Hepatocyte (in vitro differentiated cells): ENCODE measurements at regions not wholly inside any gene's neighbourhood (a gene's known extent, or its start where the extent isn't known, plus 50 kb on each side); places are given as distances from the start of the nearest gene placed in this dataset.

Experiments
- CTCF ChIP-seq: fragments of 200-600 bp; sonication (generic); IDR thresholded peaks from 2 replicates; pipeline ENCODE4 v1.5.1; 2016; ENCODE audit warnings: antibody characterized with exemption, mild to moderate bottlenecking; ENCODE audit not compliant: poor library complexity
- EZH2 ChIP-seq: fragments of 200-600 bp; sonication (generic); IDR thresholded peaks from 2 replicates; pipeline ENCODE4 v1.6.1; 2016; ENCODE audit warnings: antibody characterized with exemption, mild to moderate bottlenecking, borderline replicate concordance

- TF ChIP-seq EZH2 (no peak), CTCF (no peak)
These were observed 710.8 kb downstream of the PLOD2 start for GRCh38 chr3:145450018-145450682.
